Stimulated activated CD8-positive, alpha-beta memory T cell treated with anti-CD3 and anti-CD28 coated beads, Interleukin-4, amount 100 ng/mL, for 4 hours (primary cell): ENCODE measurements at regions not wholly inside any gene's neighbourhood (a gene's known extent, or its start where the extent isn't known, plus 50 kb on each side); places are given as distances from the start of the nearest gene placed in this dataset.

Experiments used
- DNase-seq, 2 donors: peaks; one replicate each; pipeline ENCODE4 v3.0.0-alpha.2; 2020; ENCODE audit warnings: low read depth in 2 of 2, low spot score in 1 of 2

- DNase-seq, result no peak
Observed at GRCh38 chr3:102078854-102079808, 229.8 kb downstream of the NFKBIZ start.

- no peak for DNase-seq
Observed at GRCh38 chr3:102079809-102080197, 230.5 kb downstream of the NFKBIZ start.

GRCh38 chr3:102081572-102082289 is 232.4 kb downstream of the NFKBIZ start:
- no peak for DNase-seq

- DNase-seq, result no peak
Observed at GRCh38 chr3:102083473-102083872, 234.2 kb downstream of the NFKBIZ start.

- no peak for DNase-seq
Observed at GRCh38 chr3:102084006-102084405, 234.7 kb downstream of the NFKBIZ start.

- no peak for DNase-seq
Observed at GRCh38 chr3:102084704-102085103, 235.4 kb downstream of the NFKBIZ start.

- no peak for DNase-seq
Observed at GRCh38 chr3:102085431-102086176, 236.3 kb downstream of the NFKBIZ start.

- no peak for DNase-seq
Observed at GRCh38 chr3:102087236-102087635, 237.9 kb downstream of the NFKBIZ start.

- no peak for DNase-seq
Observed at GRCh38 chr3:102089239-102089638, 239.9 kb downstream of the NFKBIZ start.

GRCh38 chr3:102089904-102090720 is 240.8 kb downstream of the NFKBIZ start:
- DNase-seq, result no peak

- no peak for DNase-seq
Observed at GRCh38 chr3:102090721-102091045, 241.4 kb downstream of the NFKBIZ start.

GRCh38 chr3:102091358-102091757 is 242.0 kb downstream of the NFKBIZ start:
- no peak for DNase-seq

- DNase-seq, result no peak
Observed at GRCh38 chr3:102092617-102093466, 243.5 kb downstream of the NFKBIZ start.

GRCh38 chr3:102094506-102094905 is 245.2 kb downstream of the NFKBIZ start:
- no peak for DNase-seq

GRCh38 chr3:102095383-102095782 is 246.1 kb downstream of the NFKBIZ start:
- DNase-seq, result no peak

GRCh38 chr3:102096066-102096465 is 246.8 kb downstream of the NFKBIZ start:
- DNase-seq, result no peak

- no peak for DNase-seq
Observed at GRCh38 chr3:102098130-102098885, 249.0 kb downstream of the NFKBIZ start.

- DNase-seq, result no peak
Observed at GRCh38 chr3:102099913-102100312, 250.6 kb downstream of the NFKBIZ start.

- no peak for DNase-seq
Observed at GRCh38 chr3:102102394-102102793, 253.1 kb downstream of the NFKBIZ start.
